Keratinocyte (primary cell): ENCODE measurements at regions not wholly inside any gene's neighbourhood (a gene's known extent, or its start where the extent isn't known, plus 50 kb on each side); places are given as distances from the start of the nearest gene placed in this dataset.

ENCODE experiments used
- DNase-seq: peaks from one replicate; pipeline ENCODE4 v3.0.0-alpha.2; 2011; ENCODE audit warnings: low read depth, missing footprints, low spot score
- FAIRE-seq: peaks from 2 replicates; lab custom pipeline; 2011; peaks lifted over from hg19 to GRCh38; lab: Jason Lieb, UNC
- H2AFZ ChIP-seq: 2 replicates; pipeline ENCODE4 v1.6.0; 2012; ENCODE audit warnings: low read length, control low read depth, inconsistent platforms; ENCODE audit not compliant: control insufficient read depth
- H3K27ac ChIP-seq: 2 replicates; pipeline ENCODE4 v1.5.1; 2011; ENCODE audit warnings: low read length; ENCODE audit not compliant: control insufficient read depth, insufficient read depth
- H3K27me3 ChIP-seq: 3 replicates; pipeline ENCODE4 v1.6.0; 2011; ENCODE audit warnings: low read length; ENCODE audit not compliant: control insufficient read depth, insufficient read depth; ENCODE audit errors: extremely low read depth
- H3K36me3 ChIP-seq, 2 experiments: 2 replicates in 1 of 2; 3 replicates in 1 of 2; pipeline ENCODE4 v1.5.1; 2011; ENCODE audit warnings: low read length in 2 of 2, mild to moderate bottlenecking in 1 of 2; ENCODE audit not compliant: control insufficient read depth in 2 of 2, insufficient read depth in 2 of 2; ENCODE audit errors: extremely low read depth in 1 of 2
- H3K4me1 ChIP-seq: 3 replicates; pipeline ENCODE4 v1.5.1; 2011; ENCODE audit warnings: low read length; ENCODE audit not compliant: control insufficient read depth, insufficient read depth; ENCODE audit errors: extremely low read depth
- H3K4me2 ChIP-seq: 3 replicates; pipeline ENCODE4 v1.6.0; 2011; ENCODE audit warnings: low read depth, low read length; ENCODE audit not compliant: control insufficient read depth, insufficient read depth; ENCODE audit errors: extremely low read depth
- H3K4me3 ChIP-seq, 3 experiments: fragments of 200-600 bp in 1 of 3; sonication (generic) in 1 of 3; 2 replicates in 2 of 3; 3 replicates in 1 of 3; pipeline ENCODE4 v1.5.1; 2011 to 2016; ENCODE audit warnings: low read length in 3 of 3, mild to moderate bottlenecking in 3 of 3, control low read depth in 2 of 3, inconsistent platforms in 1 of 3, low read depth in 1 of 3, mixed read lengths in 1 of 3, mixed run types in 1 of 3, moderate library complexity in 1 of 3; ENCODE audit not compliant: control insufficient read depth in 2 of 3, insufficient read depth in 2 of 3; ENCODE audit errors: extremely low read depth in 1 of 3
- H3K79me2 ChIP-seq: 2 replicates; pipeline ENCODE4 v1.6.0; 2012; ENCODE audit warnings: low read length; ENCODE audit not compliant: control insufficient read depth, insufficient read depth
- H3K9ac ChIP-seq: 3 replicates; pipeline ENCODE4 v1.6.0; 2011; ENCODE audit warnings: low read length; ENCODE audit not compliant: control insufficient read depth, insufficient read depth; ENCODE audit errors: extremely low read depth
- H3K9me1 ChIP-seq: 3 replicates; pipeline ENCODE4 v1.6.0; 2011; ENCODE audit warnings: low read length; ENCODE audit not compliant: control insufficient read depth, insufficient read depth; ENCODE audit errors: extremely low read depth
- H3K9me3 ChIP-seq: 2 replicates; pipeline ENCODE4 v1.5.1; 2012; ENCODE audit warnings: low read depth, low read length; ENCODE audit not compliant: control insufficient read depth
- H4K20me1 ChIP-seq: 3 replicates; pipeline ENCODE4 v1.6.0; 2011; ENCODE audit warnings: low read length; ENCODE audit not compliant: control insufficient read depth, insufficient read depth; ENCODE audit errors: extremely low read depth
- CTCF ChIP-seq, 3 experiments: IDR thresholded peaks in 1 of 3; conservative IDR thresholded peaks in 1 of 3; optimal IDR thresholded peaks in 1 of 3; 2 replicates in 2 of 3; 3 replicates in 1 of 3; pipeline versions ENCODE3 to v1.5.1; 2011; ENCODE audit warnings: low read length in 3 of 3, mild to moderate bottlenecking in 3 of 3, moderate library complexity in 2 of 3, control low read depth in 1 of 3, inconsistent platforms in 1 of 3; ENCODE audit not compliant: insufficient read depth in 2 of 3; ENCODE audit errors: extremely low read depth in 1 of 3
- EZH2 ChIP-seq: IDR thresholded peaks from one replicate; pipeline ENCODE4 v1.6.1; 2012; ENCODE audit warnings: inconsistent platforms, mild to moderate bottlenecking, low read length, moderate library complexity
- dilution Hi-C: fragments of 300-500 bp; cut with MboI; formaldehyde crosslinking; loops from one replicate; pipeline ENCODE4 v1.7.0; 2020; ENCODE audit warnings: low sequenced_read_pairs; ENCODE audit not compliant: extremely low pct_ligation_motif_present

DNA sequence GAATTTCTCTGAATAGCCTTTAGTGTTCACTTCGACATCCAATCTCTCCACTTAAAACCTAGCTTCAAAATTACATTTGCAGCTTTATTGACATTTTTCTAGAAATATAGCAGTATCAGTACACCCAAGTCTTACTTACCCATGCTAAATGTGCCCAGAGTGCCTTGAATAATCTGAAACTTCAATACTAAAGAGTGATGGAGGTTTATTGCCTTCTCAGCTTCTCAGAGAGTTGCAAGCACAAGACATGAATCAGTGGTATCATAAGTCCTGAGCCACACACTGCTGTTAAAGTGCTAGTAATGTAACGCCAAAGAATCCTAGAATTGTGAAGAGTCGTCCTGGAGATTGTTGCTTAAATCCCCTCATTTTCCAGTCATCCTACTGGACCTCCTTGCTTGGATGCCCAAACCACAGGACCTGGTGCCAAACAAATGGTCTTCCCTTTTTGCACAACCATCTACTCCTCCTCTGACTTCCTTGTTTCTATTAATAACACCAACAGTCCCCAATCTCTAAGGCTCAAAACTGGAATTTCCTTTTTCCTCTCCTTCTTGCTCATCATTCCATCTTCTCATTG, 83.2 kb upstream of the SPATS2L start:
- dilution Hi-C loops = no loop called here
- H3K36me3 ChIP-seq = no peaks in the 10 kb centered on the region
- no peak overlapping the region for H3K4me3 ChIP-seq
- no peaks in the 10 kb centered on the region for H3K4me1 ChIP-seq
- H3K9ac ChIP-seq = no peak overlapping the region
- H2AFZ ChIP-seq = no peak overlapping the region
- no peak overlapping the region for H3K4me2 ChIP-seq
- DNase-seq (no peak), FAIRE-seq (no peak)
- no peaks in the 10 kb centered on the region for H3K9me3 ChIP-seq
- no peaks in the 10 kb centered on the region for H3K9me1 ChIP-seq
- H3K27me3 ChIP-seq = no peaks in the 10 kb centered on the region
- TF ChIP-seq CTCF (optimal IDR thresholded peaks at IDR 0.05 in 1 of 3, IDR thresholded peaks at IDR 0.05 in 1 of 3, conservative IDR thresholded peaks at IDR 0.05 in 1 of 3; ENCODE audit: extremely low read depth in 1 of 3, insufficient read depth in 2 of 3, low read length in 3 of 3) (no peak), EZH2 (no peak)
- no peak overlapping the region for H3K27ac ChIP-seq
- H3K79me2 ChIP-seq = no peaks in the 10 kb centered on the region
- no peaks in the 10 kb centered on the region for H4K20me1 ChIP-seq

GRCh38 chr2:200225951-200226350, 80.5 kb upstream of the SPATS2L start:
- no peaks in the 10 kb centered on the region for H3K36me3 ChIP-seq
- no peak overlapping the region for H3K4me3 ChIP-seq
- no peaks in the 10 kb centered on the region for H3K79me2 ChIP-seq
- dilution Hi-C loops = no loop called here
- H4K20me1 ChIP-seq = no peaks in the 10 kb centered on the region
- DNase-seq (no peak), FAIRE-seq (no peak)
- no peak overlapping the region for H3K27ac ChIP-seq
- TF ChIP-seq EZH2 (no peak), CTCF (optimal IDR thresholded peaks at IDR 0.05 in 1 of 3, IDR thresholded peaks at IDR 0.05 in 1 of 3, conservative IDR thresholded peaks at IDR 0.05 in 1 of 3; ENCODE audit: extremely low read depth in 1 of 3, insufficient read depth in 2 of 3, low read length in 3 of 3) (no peak)
- no peak overlapping the region for H3K9ac ChIP-seq
- no peaks in the 10 kb centered on the region for H3K27me3 ChIP-seq
- H3K9me1 ChIP-seq = no peaks in the 10 kb centered on the region
- no peak overlapping the region for H2AFZ ChIP-seq
- H3K4me2 ChIP-seq = no peak overlapping the region
- H3K4me1 ChIP-seq = no peaks in the 10 kb centered on the region
- no peaks in the 10 kb centered on the region for H3K9me3 ChIP-seq
